Stimulated activated CD8-positive, alpha-beta memory T cell treated with anti-CD3 and anti-CD28 coated beads, Interleukin-12 subunit alpha, Interleukin-12 subunit beta, amount 100 ng/mL, for 24 hours (primary cell): ENCODE measurements at regions not wholly inside any gene's neighbourhood (a gene's known extent, or its start where the extent isn't known, plus 50 kb on each side); places are given as distances from the start of the nearest gene placed in this dataset.

ENCODE experiments used
- DNase-seq: peaks from one replicate; pipeline ENCODE4 v3.0.0-alpha.2; 2020; ENCODE audit errors: extremely low read depth

DNA sequence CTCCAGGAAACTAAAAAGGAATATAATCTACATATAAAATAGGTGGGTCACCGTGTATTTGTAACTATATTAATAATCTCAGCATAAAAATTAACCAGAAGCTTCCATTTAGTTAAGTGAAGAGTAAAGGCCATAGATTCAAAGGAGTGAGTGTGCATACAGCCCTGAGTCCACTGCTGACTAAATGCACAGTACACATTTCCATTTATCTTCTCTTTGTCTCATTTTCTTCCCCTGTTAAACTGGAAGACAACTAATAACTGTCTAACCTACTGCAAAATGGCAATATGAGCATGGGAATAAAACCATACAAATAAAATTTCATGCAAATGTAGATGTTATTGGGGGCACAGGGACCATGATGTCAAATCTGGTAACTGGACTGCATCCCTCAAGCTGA, 59.9 kb upstream of the DAB2 start:
- DNase-seq: no peak

DNA sequence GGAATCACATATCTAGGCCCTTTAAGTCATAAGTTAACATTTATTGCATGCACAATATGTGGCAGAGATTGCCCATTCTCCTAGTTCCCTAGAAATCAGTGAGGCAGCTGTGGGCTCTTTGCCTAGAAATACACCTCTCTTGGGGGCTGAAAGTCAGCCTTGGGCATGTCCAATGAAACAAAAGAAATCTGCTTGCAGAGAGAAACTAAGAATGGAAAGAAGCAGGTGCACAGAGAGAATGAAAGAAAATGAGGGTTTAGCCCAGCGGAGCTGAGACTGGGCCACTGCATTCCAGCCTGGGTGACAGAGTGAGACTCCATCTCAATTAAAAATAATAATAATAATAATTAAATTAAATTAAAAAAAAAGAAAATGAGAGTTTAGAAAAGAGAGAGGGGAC, 57.3 kb upstream of the DAB2 start:
- DNase-seq: no peak

DNA sequence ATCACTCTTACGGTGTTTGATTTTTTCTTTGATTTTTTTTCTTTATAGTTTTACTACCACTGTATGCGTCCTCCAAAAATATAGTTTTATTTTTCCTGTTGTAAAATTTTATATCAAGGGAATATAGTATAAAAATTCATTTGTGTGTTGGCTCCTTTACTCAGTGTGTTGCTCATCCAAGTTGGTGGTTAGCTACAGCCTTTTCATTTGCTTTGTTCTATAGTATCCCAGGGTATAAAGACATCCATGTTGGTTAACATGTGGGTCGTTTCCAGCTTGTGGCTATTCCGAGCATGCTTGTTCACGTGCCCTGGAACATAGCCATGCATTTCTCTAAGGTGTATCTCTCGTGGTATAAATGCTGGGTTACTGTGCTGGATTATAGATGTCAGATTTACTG, 54.8 kb upstream of the DAB2 start:
- no peak for DNase-seq

GRCh38 chr5:39478863-39479262, 54.1 kb upstream of the DAB2 start:
- no peak for DNase-seq

GRCh38 chr5:39476843-39477220, 52.1 kb upstream of the DAB2 start:
- DNase-seq: no peak

DNA sequence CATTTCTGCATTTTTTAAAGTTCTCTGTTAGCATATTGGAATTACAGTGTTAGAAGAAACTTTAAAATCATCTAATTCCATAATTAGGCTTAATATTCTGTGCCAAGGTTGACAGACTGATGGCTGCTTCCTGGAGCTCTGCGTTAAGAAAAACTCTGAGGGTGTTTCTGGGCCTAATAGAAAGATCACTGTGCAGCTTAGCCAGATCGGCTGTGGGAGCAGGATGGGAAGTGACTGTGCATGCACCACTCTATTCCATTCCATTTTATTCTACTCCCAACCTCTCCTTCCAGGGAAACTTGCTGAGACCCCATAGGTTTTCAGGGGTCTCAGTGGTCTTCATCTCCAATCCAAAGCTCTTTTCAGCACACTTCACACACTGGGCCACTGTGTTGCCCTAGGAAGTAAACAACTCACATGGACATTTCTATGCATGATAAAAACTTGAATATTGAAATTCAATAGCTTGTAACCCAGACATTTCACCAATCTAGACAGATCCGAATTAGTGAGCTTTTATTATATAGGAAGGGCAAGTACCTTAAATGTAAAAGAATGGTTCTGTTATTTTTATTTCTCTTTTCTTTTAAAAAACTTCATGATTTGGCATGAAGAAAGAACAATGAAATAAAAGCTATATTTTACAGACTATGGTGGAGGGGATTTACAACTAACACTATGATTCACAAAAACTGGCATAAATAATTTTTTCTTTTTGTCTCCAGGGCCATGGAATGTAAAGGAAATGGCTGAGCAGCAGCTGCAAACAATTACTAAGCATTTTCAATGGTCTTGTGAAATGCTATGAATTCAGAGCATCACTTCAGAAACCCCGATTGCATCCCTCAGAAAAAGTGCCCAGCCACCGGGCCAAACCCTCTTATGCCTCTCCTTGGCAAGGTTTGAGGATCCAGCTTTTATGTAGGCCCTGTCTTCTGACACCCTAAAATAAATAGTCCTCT, 51.4 kb upstream of the DAB2 start:
- DNase-seq: no peak

DNA sequence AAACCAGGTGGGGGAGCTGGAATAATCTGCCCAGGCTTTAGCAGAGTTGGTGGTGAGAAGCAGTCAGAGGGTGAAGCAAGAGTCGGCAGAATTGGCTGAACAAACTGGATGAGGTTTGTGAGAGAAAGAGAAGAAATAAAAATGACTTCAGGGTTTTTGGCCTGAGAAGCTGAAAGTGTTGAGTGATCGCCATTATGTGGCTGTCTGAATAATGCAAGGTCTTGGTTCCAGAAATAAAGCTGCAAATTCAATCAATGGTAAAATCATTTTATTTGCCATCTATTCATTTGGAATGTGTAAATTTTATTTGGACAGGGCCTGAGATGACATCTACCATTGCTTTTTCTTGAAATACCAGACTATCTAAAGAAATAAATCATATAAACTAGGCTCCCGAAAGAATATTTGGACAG, 50.4 kb upstream of the DAB2 start:
- DNase-seq: no peak
